ENCODE measurements at regions not wholly inside any gene's neighbourhood (a gene's known extent, or its start where the extent isn't known, plus 50 kb on each side); places are given as distances from the start of the nearest gene placed in this dataset.
"Not testable (repeated sequence)": the region's sequence is repeated elsewhere in the genome, so short reads cannot be mapped to it uniquely, and the experiment has no call there.

DNA sequence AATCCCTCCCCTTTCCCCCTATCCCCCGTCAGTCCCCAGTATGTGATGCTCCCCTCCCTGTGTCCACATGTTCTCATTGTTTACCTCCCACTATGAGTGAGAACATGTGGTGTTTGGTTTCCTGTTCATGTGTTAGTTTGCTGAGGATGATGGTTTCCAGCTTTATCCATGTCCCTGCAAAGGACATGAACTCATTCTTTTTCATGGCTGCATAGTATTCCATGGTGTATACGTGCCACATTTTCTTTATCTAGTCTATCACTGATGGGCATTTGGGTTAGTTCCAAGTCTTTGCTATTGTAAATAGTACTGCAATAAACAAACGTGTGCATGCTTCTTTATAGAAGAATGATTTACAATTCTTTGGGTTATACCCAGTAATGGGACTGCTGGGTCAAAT, 165.6 kb upstream of the TENM4 start:
- TF ChIP-seq SUZ12 (IDR thresholded peaks at IDR 0.05); ELF4 (IDR thresholded peaks at IDR 0.05); ARNT (IDR thresholded peaks at IDR 0.05); FOXM1 (IDR thresholded peaks at IDR 0.05; ENCODE audit: borderline replicate concordance); CTBP1 (IDR thresholded peaks at IDR 0.05; ENCODE audit: borderline replicate concordance); FOXA1 (IDR thresholded peaks at IDR 0.05); L3MBTL2 (conservative IDR thresholded peaks at IDR 0.05); ZNF384 (IDR thresholded peaks at IDR 0.05); SP1 (IDR thresholded peaks at IDR 0.05); BHLHE40 (IDR thresholded peaks at IDR 0.05; ENCODE audit: borderline replicate concordance); NFRKB (IDR thresholded peaks at IDR 0.05); FOXK2 (IDR thresholded peaks at IDR 0.05); HDGF (IDR thresholded peaks at IDR 0.05; ENCODE audit: borderline replicate concordance); TARDBP (IDR thresholded peaks at IDR 0.05): not testable (repeated sequence)
